HuH-7 (cell line): ENCODE measurements at regions not wholly inside any gene's neighbourhood (a gene's known extent, or its start where the extent isn't known, plus 50 kb on each side); places are given as distances from the start of the nearest gene placed in this dataset.
A peak's percentile ranks its signal among the peaks of the same experiment; 100 is the strongest.

Experiments used
- DNase-seq: peaks from one replicate; pipeline ENCODE4 v3.0.0; 2011; ENCODE audit warnings: low spot score

GRCh38 chr1:213728593-213729536 is 258.9 kb upstream of the PROX1 start:
- no peak for DNase-seq

GRCh38 chr1:213733705-213734104 is 254.1 kb upstream of the PROX1 start:
- DNase-seq, result no peak

DNA sequence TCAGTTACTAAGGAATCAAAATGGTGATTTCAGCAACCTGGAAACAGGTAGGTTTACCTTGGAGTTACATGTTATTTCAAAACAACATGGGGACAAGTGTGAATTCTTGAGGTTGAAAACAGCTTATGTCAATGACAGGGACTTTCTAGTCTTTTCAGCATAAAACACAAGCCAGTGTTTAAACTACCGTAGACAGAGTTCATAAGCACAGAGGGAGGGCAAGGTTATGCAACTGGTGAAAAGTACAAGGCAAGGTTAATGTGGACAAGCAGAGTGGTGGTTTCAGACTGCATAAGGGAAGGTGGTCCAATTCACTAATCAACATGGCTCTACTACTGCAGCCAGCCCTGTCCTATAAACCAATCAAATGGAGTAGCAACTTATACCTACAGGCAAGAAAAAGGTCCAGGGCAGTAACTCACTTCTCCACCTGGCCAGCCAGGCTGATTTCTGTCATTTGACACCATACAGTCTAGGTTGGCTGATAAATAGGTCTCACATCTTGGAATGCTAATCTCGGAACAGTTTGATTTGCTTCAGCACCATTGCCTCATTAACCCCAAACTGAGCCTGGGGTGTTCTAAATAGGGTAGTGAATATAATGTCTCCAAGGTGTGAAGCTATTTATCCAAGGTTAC is 250.3 kb upstream of the PROX1 start:
- peak; percentile 17 for DNase-seq

DNA sequence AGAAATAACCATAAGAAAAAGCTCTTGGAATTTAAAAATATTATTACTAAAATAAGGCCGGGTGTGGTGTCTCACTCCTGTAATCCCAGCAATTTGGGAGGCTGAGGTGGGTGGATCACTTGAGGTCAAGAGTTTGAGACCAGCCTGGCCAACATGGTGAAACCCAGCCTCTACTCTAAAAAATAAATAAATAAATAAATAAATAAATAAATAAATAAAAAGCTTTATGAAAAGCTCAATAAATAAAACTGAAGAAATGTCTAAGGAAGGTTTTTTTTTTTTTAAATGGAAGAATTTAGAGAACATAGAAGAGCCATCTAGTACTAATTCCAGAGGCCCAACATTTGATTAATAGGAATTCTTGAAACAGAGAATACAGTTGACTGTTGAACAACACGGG is 249.1 kb upstream of the PROX1 start:
- no peak for DNase-seq

DNA sequence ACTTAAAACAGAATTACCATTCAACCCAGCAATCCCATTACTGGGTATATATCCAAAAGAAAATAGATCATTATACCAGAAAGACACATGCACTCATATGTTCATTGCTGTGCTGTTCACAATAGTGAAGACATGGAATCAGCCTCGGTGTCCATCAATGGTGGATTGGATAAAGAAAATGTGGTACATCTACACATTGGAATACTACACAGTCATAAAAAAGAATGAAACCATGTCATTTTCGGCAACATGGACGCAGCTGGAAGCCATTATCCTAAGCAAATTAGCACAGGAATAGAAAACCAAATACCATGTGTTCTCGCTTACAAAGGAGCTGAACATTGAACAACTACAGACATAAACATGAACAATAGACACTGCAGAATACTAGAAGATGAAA is 244.8 kb upstream of the PROX1 start:
- no peak for DNase-seq

DNA sequence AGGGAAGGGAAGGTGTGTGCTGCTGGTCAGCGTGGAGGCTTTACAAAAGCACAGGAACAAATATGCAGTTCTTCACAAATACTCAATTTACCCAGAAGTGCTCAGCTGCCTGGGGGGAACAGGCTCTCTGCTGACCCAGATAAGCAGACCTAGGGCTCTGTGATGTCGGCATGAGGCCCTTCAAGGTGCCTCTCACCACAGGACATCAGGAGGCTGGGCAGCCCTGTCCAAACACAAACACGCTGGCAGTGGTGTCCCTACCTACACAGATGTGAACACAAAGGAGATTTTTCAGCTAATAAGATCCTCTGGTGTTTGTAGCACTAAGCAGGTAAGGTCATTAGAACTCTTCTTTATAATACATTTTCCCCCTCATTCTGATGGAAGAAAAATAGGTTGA is 243.0 kb upstream of the PROX1 start:
- DNase-seq, result no peak

GRCh38 chr1:213745451-213745850 is 242.3 kb upstream of the PROX1 start:
- no peak for DNase-seq

DNA sequence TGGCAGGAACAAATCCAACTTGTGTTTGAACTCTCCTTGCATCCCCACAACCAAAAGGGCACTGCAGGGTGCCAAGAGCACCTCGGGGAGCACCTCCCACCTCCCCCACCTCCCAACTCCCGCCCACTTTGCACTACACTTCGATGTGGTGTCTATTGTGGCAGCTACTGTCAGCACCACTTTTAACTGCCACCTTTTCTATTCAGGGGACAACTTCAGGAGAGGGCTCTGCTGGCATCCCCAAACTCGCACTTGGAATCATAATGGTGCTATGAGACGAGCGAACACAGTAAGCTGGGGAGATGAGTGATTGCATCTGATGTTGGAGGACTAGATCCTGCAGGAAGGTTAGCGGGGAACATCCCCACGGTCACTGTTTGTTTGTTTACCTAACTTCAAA is 238.2 kb upstream of the PROX1 start:
- DNase-seq, result no peak

DNA sequence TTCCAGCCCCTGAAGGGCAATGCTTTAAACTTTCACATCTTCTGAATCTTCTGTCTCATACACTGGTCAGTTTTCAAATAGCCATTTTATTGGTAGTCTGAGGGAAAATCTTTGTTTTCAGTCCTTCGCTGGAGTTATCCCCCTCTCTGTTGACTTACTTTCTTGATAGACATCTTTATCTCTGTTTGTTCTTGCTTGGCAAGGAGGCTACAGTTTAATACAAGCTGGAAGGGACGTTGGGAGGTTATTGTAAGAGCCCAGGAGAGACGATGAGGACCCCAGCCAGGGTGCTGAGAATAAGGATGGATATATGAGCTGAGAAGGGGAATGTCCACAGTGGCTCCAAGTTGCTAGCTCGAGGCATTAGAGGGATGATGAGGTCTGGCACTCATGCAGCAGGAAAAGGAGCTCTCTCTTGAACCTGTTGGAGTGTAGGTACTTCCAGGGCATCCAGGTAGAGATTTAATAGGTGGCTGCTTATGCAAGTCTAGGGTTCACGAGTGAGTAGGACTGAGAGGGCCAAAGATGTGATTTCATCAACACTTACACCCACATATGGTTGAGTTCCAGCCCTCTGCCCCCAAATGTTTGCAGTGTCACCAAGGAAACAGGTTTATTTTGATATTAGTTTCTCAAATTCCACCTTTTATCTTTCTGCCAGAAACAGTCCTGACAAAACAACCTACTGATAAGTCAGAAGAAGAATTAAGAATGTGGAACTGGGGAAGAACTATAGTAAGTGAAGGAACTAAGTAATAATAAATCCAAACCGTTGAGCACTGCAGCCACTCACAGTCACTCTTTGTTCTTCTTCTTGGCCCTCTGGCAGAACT is 237.3 kb upstream of the PROX1 start:
- DNase-seq, result no peak

DNA sequence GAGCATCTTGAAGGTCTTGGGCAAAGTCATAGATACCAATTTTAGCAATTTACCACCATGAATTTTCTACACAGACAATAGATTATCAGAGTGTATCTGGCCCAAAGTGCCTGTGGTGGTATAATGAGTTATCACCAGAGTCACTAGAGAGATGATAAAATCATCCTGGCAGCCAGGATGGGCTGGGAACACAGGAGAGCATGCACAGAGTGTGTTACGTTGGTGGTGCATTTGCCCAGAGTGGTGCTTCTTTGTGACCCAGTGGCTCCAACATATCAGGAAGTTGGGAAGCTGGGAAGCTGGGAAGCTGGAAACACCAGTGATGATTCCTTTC is 236.7 kb upstream of the PROX1 start:
- DNase-seq, result no peak

GRCh38 chr1:213759359-213760181 is 228.2 kb upstream of the PROX1 start:
- peak; percentile 41 for DNase-seq

DNA sequence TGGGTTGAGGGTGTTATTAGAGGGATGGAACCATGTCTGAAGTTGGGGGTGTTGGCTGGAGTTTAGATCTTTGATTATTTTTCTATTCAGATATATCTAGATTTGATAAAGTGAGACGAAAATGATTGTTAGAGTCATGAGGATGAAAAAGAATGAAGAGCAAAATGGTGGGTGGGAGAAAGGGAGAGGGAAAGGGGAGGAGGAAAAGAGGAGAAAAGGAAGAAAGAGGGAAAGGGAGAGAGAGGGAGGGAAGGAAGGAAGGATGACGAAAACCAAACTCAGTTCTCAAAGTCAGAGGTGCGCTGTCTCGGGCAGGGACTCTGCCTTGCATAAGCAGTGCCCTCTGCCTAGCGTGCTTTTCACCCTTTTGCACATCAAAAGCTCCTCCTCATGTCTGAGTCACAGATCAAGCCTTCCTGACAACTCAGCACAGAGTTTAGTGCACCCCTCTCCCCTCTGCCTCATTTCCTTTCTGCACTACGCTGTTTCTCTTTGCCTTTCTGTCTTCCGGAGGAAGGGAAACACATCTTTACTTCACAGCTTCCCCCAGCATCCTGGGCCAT is 225.8 kb upstream of the PROX1 start:
- DNase-seq, result no peak

- no peak for DNase-seq
Measured at GRCh38 chr1:213767683-213768082, 220.1 kb upstream of the PROX1 start.

DNA sequence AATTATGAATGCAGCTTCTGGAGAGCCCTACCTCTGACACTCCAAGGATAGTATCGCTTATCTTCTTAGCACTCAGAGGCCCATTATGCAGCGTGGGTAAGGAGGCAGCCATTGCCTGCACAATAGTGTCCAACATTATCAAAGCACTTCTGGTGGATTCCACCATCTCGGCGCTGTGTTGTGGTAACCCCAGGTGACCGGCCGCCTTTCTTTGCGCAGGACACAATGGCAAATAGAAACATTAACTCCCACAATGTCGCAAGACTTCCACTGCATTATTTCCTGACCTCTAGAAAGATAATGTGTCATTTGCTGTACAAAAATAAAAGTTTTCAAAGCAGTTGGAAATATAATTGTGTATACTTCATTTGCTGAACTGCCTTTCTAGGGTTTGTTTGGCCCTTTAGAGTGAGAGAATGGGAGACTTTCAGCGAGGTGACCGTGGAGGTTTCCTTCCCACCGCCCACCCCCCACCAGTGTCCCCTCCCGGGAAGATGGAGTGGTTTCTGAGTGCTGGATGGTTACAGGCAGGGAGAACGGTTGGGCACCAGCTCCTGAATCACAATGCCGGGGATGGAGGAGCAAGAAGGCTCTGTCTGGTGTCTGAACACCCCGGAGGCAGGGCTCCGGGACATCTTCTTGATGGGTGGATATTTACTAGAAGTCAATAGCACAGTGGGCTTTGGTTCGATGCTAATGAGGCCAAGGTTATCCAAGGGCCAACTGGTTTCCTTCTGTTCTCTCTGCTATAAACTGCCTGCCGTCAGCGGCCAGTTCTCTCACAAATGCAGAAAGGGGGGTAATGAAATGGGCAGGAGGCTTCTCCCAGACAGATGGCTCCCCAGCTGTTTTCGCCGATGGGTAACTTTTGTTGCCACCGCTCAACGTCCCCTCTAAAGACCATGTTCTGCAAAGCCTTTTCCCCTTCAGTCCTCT is 215.4 kb upstream of the PROX1 start:
- DNase-seq, result no peak

DNA sequence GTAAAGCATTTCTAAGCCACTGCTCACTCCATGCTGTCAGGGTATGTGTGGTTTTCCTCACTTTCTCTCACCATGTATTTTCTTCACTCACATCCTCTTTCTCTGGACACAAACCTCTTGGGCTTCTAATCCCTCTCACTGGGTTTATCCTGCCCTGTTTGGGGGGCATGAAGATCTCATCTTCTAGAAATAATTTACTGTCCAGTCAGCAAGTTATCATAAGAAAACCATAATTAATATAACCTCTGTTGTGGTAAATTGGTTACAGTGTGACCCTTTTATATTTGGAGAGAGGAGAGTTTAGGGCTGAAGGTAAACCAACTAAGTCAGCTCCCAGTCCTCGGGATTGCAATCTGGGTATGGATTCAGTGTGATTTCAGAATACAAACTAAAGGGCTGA is 213.8 kb upstream of the PROX1 start:
- no peak for DNase-seq

DNA sequence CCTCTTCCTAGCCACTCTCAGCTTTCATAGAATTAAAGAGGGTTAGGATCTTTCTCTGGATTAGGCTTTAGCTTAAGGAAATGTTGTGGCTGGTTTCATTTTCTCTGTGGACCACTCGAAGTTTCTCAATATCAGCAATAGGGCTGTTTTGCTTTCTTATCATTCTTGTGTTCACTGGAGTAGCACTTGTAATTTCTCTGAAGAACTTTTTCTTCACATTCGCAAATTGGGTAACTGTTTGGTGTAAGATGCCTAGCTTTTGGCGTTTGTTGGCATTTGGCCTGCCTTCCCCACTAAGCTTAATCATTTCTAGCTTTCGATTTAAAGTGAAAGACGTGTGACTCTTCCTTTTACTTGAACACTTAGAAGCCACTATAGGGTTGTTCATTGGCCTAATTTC is 210.8 kb upstream of the PROX1 start:
- no peak for DNase-seq

DNA sequence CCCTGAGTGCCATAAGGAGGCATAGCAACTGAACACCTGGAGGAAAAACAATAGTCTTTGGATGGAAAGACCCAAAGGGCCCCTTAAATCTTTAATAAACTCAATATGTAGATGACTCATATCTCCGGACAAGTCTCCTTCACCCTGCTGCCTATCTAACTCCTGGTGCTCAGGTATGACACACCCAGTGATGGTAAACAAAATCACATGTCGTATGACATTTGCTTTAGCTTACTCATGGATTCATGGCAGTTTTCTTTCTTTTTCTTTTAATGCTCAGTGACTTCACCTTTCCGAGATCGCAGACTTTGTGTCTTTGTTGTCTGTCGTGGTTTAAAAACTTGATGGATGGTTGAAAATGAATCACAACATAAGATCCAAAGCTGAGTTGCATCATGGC is 208.5 kb upstream of the PROX1 start:
- no peak for DNase-seq

- DNase-seq, result no peak
Measured at GRCh38 chr1:213782941-213783672, 204.7 kb upstream of the PROX1 start.

DNA sequence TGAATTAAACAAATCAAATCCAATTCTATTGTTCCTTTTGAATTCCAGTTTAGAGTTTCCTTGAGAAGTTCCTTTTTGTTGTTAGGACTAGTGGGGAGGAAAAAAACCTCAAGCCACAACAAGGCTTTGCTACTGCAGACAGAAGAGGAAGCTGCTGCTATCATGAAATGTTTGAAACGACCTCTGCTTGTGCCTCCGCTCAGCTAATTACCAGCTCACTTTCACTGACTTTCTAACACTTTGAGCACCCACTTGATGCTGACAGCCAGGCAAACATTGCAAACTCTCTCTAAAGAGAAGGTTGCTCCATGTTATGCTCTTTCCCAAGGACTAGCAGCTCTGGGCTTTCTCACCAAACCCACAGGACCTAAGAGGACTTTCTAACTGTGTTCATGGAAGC is 203.9 kb upstream of the PROX1 start:
- no peak for DNase-seq

DNA sequence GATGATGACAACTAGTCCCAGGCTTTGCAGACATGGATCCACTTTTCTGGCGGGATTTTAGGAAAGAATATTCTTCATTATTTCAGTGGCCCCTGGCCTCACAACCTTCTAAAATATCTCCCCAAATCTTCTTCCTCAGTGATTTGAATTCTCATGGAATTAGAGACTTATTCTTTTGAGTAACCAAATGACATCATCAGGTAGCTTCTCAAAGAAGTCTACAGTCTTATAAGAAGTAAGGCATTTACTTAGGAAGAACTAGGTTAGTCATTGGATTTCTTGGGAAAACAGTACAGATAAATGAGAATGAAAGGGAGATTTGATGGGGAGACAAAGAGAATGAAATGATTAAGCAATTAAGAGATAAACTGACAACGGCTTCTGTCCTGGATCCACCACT is 201.1 kb upstream of the PROX1 start:
- DNase-seq, result no peak
